A549 (cell line): ENCODE measurements at regions not wholly inside any gene's neighbourhood (a gene's known extent, or its start where the extent isn't known, plus 50 kb on each side); places are given as distances from the start of the nearest gene placed in this dataset.
"Not testable (repeated sequence)": the region's sequence is repeated elsewhere in the genome, so short reads cannot be mapped to it uniquely, and the experiment has no call there.

Experiments
- ATAC-seq, 2 experiments: fragments of 200-7000 bp in 1 of 2; fragments of >200 bp in 1 of 2; cut with Nextera tagmentation in 1 of 2; cut with Tn5 transposase in 1 of 2; 3 replicates each; pipeline versions ENCODE4 v1.8.0 to v1.9.1; 2018 to 2020; ENCODE audit warnings: mild to moderate bottlenecking in 1 of 2, moderate library complexity in 1 of 2
- CTCF ChIA-PET: fragments of 300-600 bp; sonication (Branson Sonifier 250); formaldehyde crosslinking; extraction: SDS; loops from one replicate; lab custom pipeline; 2021; ENCODE audit warnings: antibody characterized with exemption, inconsistent platforms; lab: Yijun Ruan, JAX
- POLR2A ChIA-PET: fragments of 350-600 bp; formaldehyde crosslinking; extraction: SDS; loops from one replicate; lab custom pipeline; 2021; ENCODE audit warnings: antibody characterized with exemption, inconsistent platforms; lab: Yijun Ruan, JAX
- DNase-seq, 2 experiments: peaks; one replicate each; pipeline versions ENCODE4 v3.0.0 to v3.0.0-alpha.2; 2011 to 2016; ENCODE audit warnings: low read depth in 1 of 2, low spot score in 1 of 2
- FAIRE-seq: peaks from 2 replicates; lab custom pipeline; 2011; peaks lifted over from hg19 to GRCh38; lab: Jason Lieb, UNC
- H3K27ac ChIP-seq, 2 experiments: fragments of >200 bp; sonication (Bioruptor Twin); formaldehyde crosslinking; 3 replicates each; pipeline ENCODE4 v1.5.1; 2016 to 2017
- H3K4me1 ChIP-seq: fragments of >200 bp; sonication (Bioruptor Twin); formaldehyde crosslinking; 3 replicates; pipeline ENCODE4 v1.6.1; 2016
- H3K4me2 ChIP-seq: fragments of >200 bp; sonication (Bioruptor Twin); formaldehyde crosslinking; 3 replicates; pipeline ENCODE4 v1.6.1; 2016
- H3K4me3 ChIP-seq: fragments of >200 bp; sonication (Bioruptor Twin); formaldehyde crosslinking; 3 replicates; pipeline ENCODE4 v1.5.1; 2016
- H3K9me3 ChIP-seq: fragments of >200 bp; sonication (Bioruptor Twin); formaldehyde crosslinking; 3 replicates; pipeline ENCODE4 v1.6.1; 2016
- BCL3 ChIP-seq: fragments of >200 bp; sonication (Bioruptor Twin); formaldehyde crosslinking; IDR thresholded peaks from 3 replicates; pipeline ENCODE4 v1.6.1; 2016
- BHLHE40 ChIP-seq: IDR thresholded peaks from 2 replicates; pipeline ENCODE4 v1.6.1; 2012; ENCODE audit warnings: low read depth, low read length, inconsistent platforms
- CBX2 ChIP-seq: fragments of 200-600 bp; sonication (generic); IDR thresholded peaks from 2 replicates; pipeline ENCODE4 v1.6.1; 2016; ENCODE audit warnings: low read depth, mild to moderate bottlenecking, borderline replicate concordance
- CEBPB ChIP-seq, 2 experiments: fragments of >200 bp in 1 of 2; sonication (Bioruptor Twin) in 1 of 2; formaldehyde crosslinking in 1 of 2; IDR thresholded peaks; 2 replicates each; pipeline ENCODE4 v1.6.1; 2012 to 2016
- CHD4 ChIP-seq: fragments of 200-600 bp; sonication (generic); IDR thresholded peaks from 2 replicates; pipeline ENCODE4 v1.6.1; 2016; ENCODE audit warnings: antibody characterized with exemption, mild to moderate bottlenecking, borderline replicate concordance
- CTCF ChIP-seq: fragments of >200 bp; sonication (Bioruptor Twin); formaldehyde crosslinking; IDR thresholded peaks from 3 replicates; pipeline ENCODE4 v1.5.1; 2016
- EP300 ChIP-seq, 2 experiments: fragments of >200 bp; sonication (Bioruptor Twin); formaldehyde crosslinking; IDR thresholded peaks; 2 replicates in 1 of 2; 3 replicates in 1 of 2; pipeline ENCODE4 v1.6.1; 2016 to 2017
- FOSL2 ChIP-seq, 2 experiments: fragments of 450-650 bp in 1 of 2; fragments of >200 bp in 1 of 2; sonication (Bioruptor Twin) in 1 of 2; formaldehyde crosslinking; IDR thresholded peaks; 2 replicates each; pipeline versions ENCODE4 v1.5.0 to v1.6.1; 2016 to 2020; ENCODE audit warnings: mild to moderate bottlenecking in 1 of 2, moderate library complexity in 1 of 2
- HES2 ChIP-seq: fragments of >200 bp; sonication (Bioruptor Twin); formaldehyde crosslinking; IDR thresholded peaks from 2 replicates; pipeline ENCODE4 v1.6.1; 2016
- KDM5A ChIP-seq: fragments of 200-600 bp; sonication (generic); IDR thresholded peaks from 2 replicates; pipeline ENCODE4 v1.6.1; 2016; ENCODE audit warnings: antibody characterized with exemption, mild to moderate bottlenecking
- MAFK ChIP-seq: fragments of 450-650 bp; IDR thresholded peaks from 2 replicates; pipeline ENCODE4 v1.6.1; 2014; ENCODE audit not compliant: partially characterized antibody
- MAX ChIP-seq: IDR thresholded peaks from 2 replicates; pipeline ENCODE4 v1.6.1; 2012
- MAZ ChIP-seq: fragments of 150-350 bp; IDR thresholded peaks from 2 replicates; pipeline ENCODE4 v1.6.1; 2014; ENCODE audit warnings: antibody characterized with exemption, low read depth, low read length, borderline replicate concordance
- MYC ChIP-seq: IDR thresholded peaks from 2 replicates; pipeline ENCODE4 v1.6.1; 2012; ENCODE audit warnings: mild to moderate bottlenecking, inconsistent platforms, low read length, improper control_type of control experiment, borderline replicate concordance
- RAD21 ChIP-seq, 2 experiments: fragments of >200 bp in 1 of 2; sonication (Bioruptor Twin) in 1 of 2; formaldehyde crosslinking in 1 of 2; IDR thresholded peaks in 1 of 2; conservative IDR thresholded peaks in 1 of 2; 2 replicates in 1 of 2; 3 replicates in 1 of 2; pipeline ENCODE4 v1.6.1; 2012 to 2018; ENCODE audit warnings: inconsistent platforms in 1 of 2
- RCOR1 ChIP-seq: fragments of 150-350 bp; IDR thresholded peaks from 2 replicates; pipeline ENCODE4 v1.6.1; 2014; ENCODE audit warnings: antibody characterized with exemption, low read length, low read depth
- RFX5 ChIP-seq: fragments of 450-650 bp; IDR thresholded peaks from 2 replicates; pipeline ENCODE4 v1.7.1; 2014; ENCODE audit warnings: antibody characterized with exemption, mild to moderate bottlenecking, moderate library complexity
- SMC3 ChIP-seq: fragments of >200 bp; sonication (Bioruptor Twin); formaldehyde crosslinking; IDR thresholded peaks from 3 replicates; pipeline ENCODE4 v1.6.1; 2018; ENCODE audit warnings: inconsistent platforms
- TP53 ChIP-seq: fragments of 250-450 bp; sonication (Bioruptor Pico); IDR thresholded peaks from 2 replicates; pipeline ENCODE4 v1.5.0; 2021; ENCODE audit warnings: mild to moderate bottlenecking, moderate library complexity
- ZC3H11A ChIP-seq: fragments of 450-650 bp; IDR thresholded peaks from 2 replicates; pipeline ENCODE4 v1.6.1; 2014; ENCODE audit warnings: antibody characterized with exemption, mild to moderate bottlenecking
- ZSCAN20 ChIP-seq: fragments of 250-450 bp; sonication (Bioruptor Pico); IDR thresholded peaks from 2 replicates; pipeline ENCODE4 v1.8.0; 2022; ENCODE audit warnings: mild to moderate bottlenecking, moderate library complexity
- WGBS: methylation state at CpG from one replicate; pipeline ENCODE4 v1.1.6; 2017; ENCODE audit errors: missing lambda C conversion rate; 5-methylcytosine and 5-hydroxymethylcytosine counted together

- FAIRE-seq (no peak), ATAC-seq (no peak), DNase-seq (no peak)
- Histone ChIP-seq H3K9me3 (no peaks in the 10 kb centered on the region), H3K4me1 (peaks cover 14% of the 10 kb centered on the region; the same call in 2 of the 3 replicates), H3K4me3 (no peak overlapping the region), H3K4me2 (no peak overlapping the region), H3K27ac (no peak overlapping the region)
- TF ChIP-seq MAZ, result no peak
- TF ChIP-seq MYC, result no peak
- TF ChIP-seq CTCF, result no peak
- TF ChIP-seq CHD4, result no peak
- no peak for TF ChIP-seq BCL3
- TF ChIP-seq ZC3H11A, result no peak
- TF ChIP-seq MAFK, result no peak
- TF ChIP-seq TP53 (CRISPR knock-in tag), result no peak
- TF ChIP-seq RCOR1, result no peak
- no peak for TF ChIP-seq HES2
- no peak for TF ChIP-seq BHLHE40
- no peak for TF ChIP-seq RFX5
- TF ChIP-seq CBX2, result no peak
- TF ChIP-seq EP300 (IDR thresholded peaks at IDR 0.05), result no peak
- 69% methylated on average over 5 of the region's 5 CpGs for WGBS
- POLR2A ChIA-PET, result no interaction called here
- CTCF ChIA-PET, result interaction anchor here (1.4 kb wide), 1 partner anchor 16 kb away, joined by 3 read pairs; no protein-coding TSS in a partner anchor
Observed at GRCh38 chr1:245058436-245058835, 96.3 kb upstream of the KIF26B start.

GRCh38 chr1:245056913-245057312 is 97.9 kb upstream of the KIF26B start:
- FAIRE-seq, result no peak
- no peak overlapping the region for H3K4me3 ChIP-seq
- TF ChIP-seq SMC3, result no peak
- TF ChIP-seq RAD21 (conservative IDR thresholded peaks at IDR 0.05 in 1 of 2, IDR thresholded peaks at IDR 0.05 in 1 of 2), result no peak
- no peak for TF ChIP-seq ZSCAN20 (CRISPR knock-in tag)
- TF ChIP-seq EP300 (IDR thresholded peaks at IDR 0.05), result no peak
- no peak for TF ChIP-seq KDM5A
- TF ChIP-seq CEBPB (IDR thresholded peaks at IDR 0.05), result no peak
- TF ChIP-seq FOSL2 (IDR thresholded peaks at IDR 0.05), result no peak
- no peak for TF ChIP-seq FOSL2 (CRISPR knock-in tag; IDR thresholded peaks at IDR 0.05)
- no peak for TF ChIP-seq MAX
- no peak overlapping the region for H3K27ac ChIP-seq
- H3K4me1 ChIP-seq, result peaks cover 14% of the 10 kb centered on the region; the same call in 2 of the 3 replicates
- 86% methylated on average over 7 of the region's 7 CpGs for WGBS
- ATAC-seq, result no peak
- no peaks in the 10 kb centered on the region for H3K9me3 ChIP-seq
- CTCF ChIA-PET, result interaction anchor here (0.7 to 3.9 kb wide), 4 partner anchors 9 to 191 kb away, joined by 3 to 25 read pairs (median 3); no protein-coding TSS in a partner anchor
- DNase-seq, result no peak
- H3K4me2 ChIP-seq, result no peak overlapping the region
- POLR2A ChIA-PET, result interaction anchor here (0.7 kb wide), 1 partner anchor 392 kb away, joined by 3 read pairs; no protein-coding TSS in a partner anchor

- H3K4me2 ChIP-seq, H3K9me3 ChIP-seq, FAIRE-seq, POLR2A ChIA-PET, DNase-seq, ATAC-seq, H3K27ac ChIP-seq, H3K4me3 ChIP-seq: not testable (repeated sequence)
- peaks cover 13% of the 10 kb centered on the region; the same call in 2 of the 3 replicates for H3K4me1 ChIP-seq
- CTCF ChIA-PET, result interaction anchor here (1.3 to 3.9 kb wide), 3 partner anchors 9 to 190 kb away, joined by 3 to 25 read pairs (median 3); no protein-coding TSS in a partner anchor
- WGBS, result 99% methylated on average over 5 of the region's 5 CpGs
Observed at GRCh38 chr1:245056296-245056695, 98.5 kb upstream of the KIF26B start.
